IMR-90 (cell line): ENCODE measurements at regions not wholly inside any gene's neighbourhood (a gene's known extent, or its start where the extent isn't known, plus 50 kb on each side); places are given as distances from the start of the nearest gene placed in this dataset.

Source experiments
- ATAC-seq: fragments of 200-7000 bp; cut with Tn5 transposase; 2 replicates; pipeline ENCODE4 v1.9.1; 2020; ENCODE audit warnings: low read depth, mild to moderate bottlenecking, moderate library complexity
- BruUV-seq: library from RNA; stranded (reverse); fragments of 400-500 nt; replicated peaks from 2 replicates; lab custom pipeline; 2021; lab: Mats Ljungman, UMichigan
- CTCF ChIA-PET: fragments of 300-600 bp; formaldehyde crosslinking; extraction: SDS; loops from one replicate; lab custom pipeline; 2021; ENCODE audit warnings: antibody characterized with exemption; lab: Yijun Ruan, JAX
- POLR2A ChIA-PET: fragments of 300-600 bp; sonication (Branson Sonifier 250); formaldehyde crosslinking; loops from one replicate; lab custom pipeline; 2022; ENCODE audit warnings: antibody characterized with exemption; ENCODE audit not compliant: unreplicated experiment; lab: Charles Lee
- DNase-seq: peaks from one replicate; pipeline ENCODE4 v3.0.0; 2013
- H2AFZ ChIP-seq: replicated peaks from 2 replicates; pipeline ENCODE3; 2013; ENCODE audit warnings: low read length, mild to moderate bottlenecking; ENCODE audit not compliant: poor library complexity
- H2AK5ac ChIP-seq: 2 replicates; pipeline ENCODE4 v1.6.1; 2013; ENCODE audit warnings: low read depth, low read length, inconsistent platforms
- H2AK9ac ChIP-seq: replicated peaks from 2 replicates; pipeline ENCODE3; 2013; ENCODE audit warnings: mild to moderate bottlenecking, low read depth, low read length, moderate library complexity; ENCODE audit not compliant: poor library complexity
- H2BK120ac ChIP-seq: 2 replicates; pipeline ENCODE4 v1.6.1; 2013; ENCODE audit warnings: low read depth, low read length, inconsistent platforms
- H2BK15ac ChIP-seq: 3 replicates; pipeline ENCODE4 v1.6.1; 2013; ENCODE audit warnings: low read depth, low read length, inconsistent platforms
- H2BK20ac ChIP-seq: 2 replicates; pipeline ENCODE4 v1.6.1; 2013; ENCODE audit warnings: low read depth, mild to moderate bottlenecking, inconsistent platforms, low read length, moderate library complexity
- H2BK5ac ChIP-seq: 2 replicates; pipeline ENCODE4 v1.6.1; 2013; ENCODE audit warnings: mild to moderate bottlenecking, low read depth, low read length, inconsistent platforms; ENCODE audit not compliant: poor library complexity, severe bottlenecking
- H3K14ac ChIP-seq: replicated peaks from 2 replicates; pipeline ENCODE4 v1.6.1; 2013; ENCODE audit warnings: low read depth, low read length, inconsistent platforms
- H3K18ac ChIP-seq: 2 replicates; pipeline ENCODE4 v1.6.1; 2013; ENCODE audit warnings: low read depth, low read length, control low read depth
- H3K23ac ChIP-seq: 2 replicates; pipeline ENCODE4 v1.6.1; 2013; ENCODE audit warnings: low read depth, low read length, inconsistent platforms
- H3K27ac ChIP-seq: 2 replicates; pipeline ENCODE4 v1.5.1; 2013; ENCODE audit warnings: mild to moderate bottlenecking, control low read depth, low read length; ENCODE audit not compliant: insufficient read depth
- H3K27me3 ChIP-seq: 2 replicates; pipeline ENCODE4 v1.6.1; 2013; ENCODE audit warnings: low read length; ENCODE audit not compliant: control insufficient read depth, insufficient read depth
- H3K36me3 ChIP-seq: 2 replicates; pipeline ENCODE4 v1.6.1; 2013; ENCODE audit warnings: low read length, mixed read lengths; ENCODE audit not compliant: control insufficient read depth, insufficient read depth
- H3K4ac ChIP-seq: 2 replicates; pipeline ENCODE4 v1.6.1; 2013; ENCODE audit warnings: low read depth, low read length, inconsistent platforms
- H3K4me1 ChIP-seq: 2 replicates; pipeline ENCODE4 v1.6.1; 2013; ENCODE audit warnings: low read length, mixed read lengths; ENCODE audit not compliant: control insufficient read depth, insufficient read depth
- H3K4me2 ChIP-seq: 2 replicates; pipeline ENCODE4 v1.6.1; 2013; ENCODE audit warnings: low read depth, mild to moderate bottlenecking, control low read depth, low read length, moderate library complexity
- H3K4me3 ChIP-seq: 2 replicates; pipeline ENCODE4 v1.5.1; 2013; ENCODE audit warnings: low read depth, mild to moderate bottlenecking, control low read depth, low read length, moderate library complexity; ENCODE audit not compliant: insufficient read depth
- H3K56ac ChIP-seq: 2 replicates; pipeline ENCODE4 v1.6.1; 2013; ENCODE audit warnings: low read length, inconsistent platforms; ENCODE audit not compliant: insufficient read depth; ENCODE audit errors: extremely low read depth
- H3K79me1 ChIP-seq, 2 experiments: 2 replicates each; pipeline ENCODE4 v1.6.1; 2013; ENCODE audit warnings: low read length in 2 of 2, inconsistent platforms in 1 of 2, low read depth in 1 of 2
- H3K9ac ChIP-seq: 2 replicates; pipeline ENCODE4 v1.6.1; 2013; ENCODE audit warnings: low read depth, low read length, control low read depth
- H3K9me1 ChIP-seq: 2 replicates; pipeline ENCODE4 v1.6.1; 2013; ENCODE audit warnings: low read length, inconsistent platforms; ENCODE audit not compliant: insufficient read depth
- H3K9me3 ChIP-seq: 2 replicates; pipeline ENCODE4 v1.6.1; 2013; ENCODE audit warnings: low read length; ENCODE audit not compliant: control insufficient read depth, insufficient read depth
- H4K20me1 ChIP-seq: 2 replicates; pipeline ENCODE4 v1.6.1; 2013; ENCODE audit warnings: low read length, inconsistent platforms; ENCODE audit not compliant: insufficient read depth
- H4K5ac ChIP-seq: 2 replicates; pipeline ENCODE4 v1.6.1; 2013; ENCODE audit warnings: mild to moderate bottlenecking, low read depth, low read length, control low read depth
- H4K8ac ChIP-seq, 2 experiments: 2 replicates each; pipeline ENCODE4 v1.6.1; 2013; ENCODE audit warnings: low read depth in 2 of 2, low read length in 2 of 2, control low read depth in 1 of 2, inconsistent platforms in 1 of 2
- H4K91ac ChIP-seq: 2 replicates; pipeline ENCODE4 v1.6.1; 2013; ENCODE audit warnings: low read depth, low read length, inconsistent platforms; ENCODE audit not compliant: insufficient read depth
- BHLHE40 ChIP-seq: fragments of 150-350 bp; IDR thresholded peaks from 2 replicates; pipeline ENCODE4 v1.6.1; 2016; ENCODE audit warnings: mild to moderate bottlenecking, low read depth, low read length
- CEBPB ChIP-seq: IDR thresholded peaks from 2 replicates; pipeline ENCODE4 v1.6.1; 2012; ENCODE audit warnings: low read depth, low read length, improper control_type of control experiment
- CHD1 ChIP-seq: IDR thresholded peaks from 2 replicates; pipeline ENCODE4 v1.6.1; 2012; ENCODE audit warnings: low read depth, low read length, improper control_type of control experiment
- ELK1 ChIP-seq: fragments of 150-350 bp; IDR thresholded peaks from 2 replicates; pipeline ENCODE4 v1.6.1; 2016; ENCODE audit warnings: low read depth, mild to moderate bottlenecking, low read length, moderate library complexity, borderline replicate concordance
- FOS ChIP-seq: fragments of 150-350 bp; IDR thresholded peaks from 2 replicates; pipeline ENCODE4 v1.6.1; 2016; ENCODE audit warnings: low read depth, low read length
- MAFK ChIP-seq: IDR thresholded peaks from 2 replicates; pipeline ENCODE4 v1.6.1; 2012; ENCODE audit warnings: low read depth, low read length, improper control_type of control experiment
- MAZ ChIP-seq: IDR thresholded peaks from 2 replicates; pipeline ENCODE4 v1.6.1; 2012; ENCODE audit warnings: low read depth, mild to moderate bottlenecking, low read length, improper control_type of control experiment, moderate library complexity, borderline replicate concordance
- MXI1 ChIP-seq: IDR thresholded peaks from 2 replicates; pipeline ENCODE4 v1.6.1; 2012; ENCODE audit warnings: low read depth, mild to moderate bottlenecking, low read length, moderate library complexity, borderline replicate concordance
- NFE2L2 ChIP-seq: fragments of 150-350 bp; IDR thresholded peaks from 2 replicates; pipeline ENCODE4 v1.6.1; 2016; ENCODE audit warnings: low read depth, mild to moderate bottlenecking, low read length
- POLR2A ChIP-seq: IDR thresholded peaks from 2 replicates; pipeline ENCODE4 v1.6.1; 2012; ENCODE audit warnings: mild to moderate bottlenecking, low read depth, low read length
- RAD21 ChIP-seq: IDR thresholded peaks from 2 replicates; pipeline ENCODE4 v1.6.1; 2012; ENCODE audit warnings: low read length, improper control_type of control experiment
- RCOR1 ChIP-seq: IDR thresholded peaks from 2 replicates; pipeline ENCODE4 v1.6.1; 2012; ENCODE audit warnings: mild to moderate bottlenecking, low read length, improper control_type of control experiment; ENCODE audit not compliant: insufficient replicate concordance
- RFX5 ChIP-seq: IDR thresholded peaks from 2 replicates; pipeline ENCODE4 v1.8.0; 2012; ENCODE audit warnings: low read depth, mild to moderate bottlenecking, low read length, moderate library complexity
- SMC3 ChIP-seq: fragments of 150-350 bp; IDR thresholded peaks from 2 replicates; pipeline ENCODE4 v1.6.1; 2016; ENCODE audit warnings: low read depth, mild to moderate bottlenecking, antibody characterized with exemption, low read length, moderate library complexity
- WGBS, 2 experiments: methylation state at CpG; one replicate each; pipeline versions ENCODE4 v1.1.5 to v1.1.7; 2013; ENCODE audit warnings: missing lambda C conversion rate in 2 of 2; ENCODE audit not compliant: insufficient read length in 1 of 2; ENCODE audit errors: extremely low coverage in 2 of 2; 5-methylcytosine and 5-hydroxymethylcytosine counted together
- dilution Hi-C: fragments of 300-500 bp; cut with HindIII; formaldehyde crosslinking; loops from one replicate; pipeline ENCODE4 v1.14.3; 2018; ENCODE audit warnings: low sequenced_read_pairs; ENCODE audit not compliant: unreplicated experiment
- in situ Hi-C: fragments of 300-500 bp; cut with MboI; formaldehyde crosslinking; loops from 3 replicates; pipeline ENCODE4 v1.14.3; 2019; ENCODE audit warnings: low sequenced_read_pairs, inconsistent platforms, mixed read lengths
- intact Hi-C: fragments of 100-400 bp; cut with micrococcal nuclease; formaldehyde crosslinking; loops from 2 replicates; pipeline ENCODE4 v1.10.0; 2022
- TF ChIP-seq, protein P1 (sequence below): conservative IDR thresholded peaks from 2 replicates; pipeline ENCODE4 v1.5.1; 2012; ENCODE audit warnings: mild to moderate bottlenecking, low read depth, low read length, improper control_type of control experiment
- TF ChIP-seq, protein P2 (sequence below): fragments of 150-350 bp; IDR thresholded peaks from 2 replicates; pipeline ENCODE4 v1.6.1; 2017; ENCODE audit warnings: mild to moderate bottlenecking, antibody characterized with exemption, low read length, low read depth

- intact Hi-C loops (no loop called here), dilution Hi-C loops (no loop called here), in situ Hi-C loops (no loop called here)
- no peak overlapping the region for H3K4me2 ChIP-seq
- H3K4me1 ChIP-seq = no peaks in the 10 kb centered on the region
- no peaks in the 10 kb centered on the region for H3K9me3 ChIP-seq
- H2BK20ac ChIP-seq = no peak overlapping the region
- no peak for ATAC-seq
- no peak overlapping the region for H3K23ac ChIP-seq
- H3K79me1 ChIP-seq = no peaks in the 10 kb centered on the region
- no peak overlapping the region for H3K56ac ChIP-seq
- no peak overlapping the region for H2BK120ac ChIP-seq
- no peak overlapping the region for H3K4me3 ChIP-seq
- H3K9ac ChIP-seq = no peak overlapping the region
- H3K9me1 ChIP-seq = no peaks in the 10 kb centered on the region
- ChIA-PET CTCF (interaction anchor here (0.5 kb wide), 1 partner anchor 344 kb away, joined by 3 read pairs; no protein-coding TSS in a partner anchor), POLR2A (no interaction called here)
- no peak overlapping the region for H2BK5ac ChIP-seq
- H4K5ac ChIP-seq = no peak overlapping the region
- H4K91ac ChIP-seq = no peak overlapping the region
- no peak overlapping the region for H4K8ac ChIP-seq
- no peak overlapping the region for H2AK5ac ChIP-seq
- H3K27me3 ChIP-seq = peaks cover 2% of the 10 kb centered on the region; the same call in 1 of the 2 replicates
- no peak overlapping the region for H3K14ac ChIP-seq
- WGBS, 2 experiments = no CpG with 5 or more reads among the region's 3 CpGs
- no peaks in the 10 kb centered on the region for H4K20me1 ChIP-seq
- H3K4ac ChIP-seq = no peak overlapping the region
- no TSS peak for BruUV-seq
- no peak overlapping the region for H3K27ac ChIP-seq
- DNase-seq = no peak
- H3K36me3 ChIP-seq = no peaks in the 10 kb centered on the region
- H3K18ac ChIP-seq = no peak overlapping the region
- H2AK9ac ChIP-seq = no peak overlapping the region
- TF ChIP-seq CEBPB = no peak
- TF ChIP-seq MXI1 = no peak
- TF ChIP-seq FOS = no peak
- TF ChIP-seq RCOR1 = no peak
- no peak for TF ChIP-seq MAFK
- TF ChIP-seq NFE2L2 = no peak
- TF ChIP-seq SMC3 = no peak
- TF ChIP-seq, protein P1, sequence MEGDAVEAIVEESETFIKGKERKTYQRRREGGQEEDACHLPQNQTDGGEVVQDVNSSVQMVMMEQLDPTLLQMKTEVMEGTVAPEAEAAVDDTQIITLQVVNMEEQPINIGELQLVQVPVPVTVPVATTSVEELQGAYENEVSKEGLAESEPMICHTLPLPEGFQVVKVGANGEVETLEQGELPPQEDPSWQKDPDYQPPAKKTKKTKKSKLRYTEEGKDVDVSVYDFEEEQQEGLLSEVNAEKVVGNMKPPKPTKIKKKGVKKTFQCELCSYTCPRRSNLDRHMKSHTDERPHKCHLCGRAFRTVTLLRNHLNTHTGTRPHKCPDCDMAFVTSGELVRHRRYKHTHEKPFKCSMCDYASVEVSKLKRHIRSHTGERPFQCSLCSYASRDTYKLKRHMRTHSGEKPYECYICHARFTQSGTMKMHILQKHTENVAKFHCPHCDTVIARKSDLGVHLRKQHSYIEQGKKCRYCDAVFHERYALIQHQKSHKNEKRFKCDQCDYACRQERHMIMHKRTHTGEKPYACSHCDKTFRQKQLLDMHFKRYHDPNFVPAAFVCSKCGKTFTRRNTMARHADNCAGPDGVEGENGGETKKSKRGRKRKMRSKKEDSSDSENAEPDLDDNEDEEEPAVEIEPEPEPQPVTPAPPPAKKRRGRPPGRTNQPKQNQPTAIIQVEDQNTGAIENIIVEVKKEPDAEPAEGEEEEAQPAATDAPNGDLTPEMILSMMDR = no peak
- no peak for TF ChIP-seq RAD21
- TF ChIP-seq, protein P2, sequence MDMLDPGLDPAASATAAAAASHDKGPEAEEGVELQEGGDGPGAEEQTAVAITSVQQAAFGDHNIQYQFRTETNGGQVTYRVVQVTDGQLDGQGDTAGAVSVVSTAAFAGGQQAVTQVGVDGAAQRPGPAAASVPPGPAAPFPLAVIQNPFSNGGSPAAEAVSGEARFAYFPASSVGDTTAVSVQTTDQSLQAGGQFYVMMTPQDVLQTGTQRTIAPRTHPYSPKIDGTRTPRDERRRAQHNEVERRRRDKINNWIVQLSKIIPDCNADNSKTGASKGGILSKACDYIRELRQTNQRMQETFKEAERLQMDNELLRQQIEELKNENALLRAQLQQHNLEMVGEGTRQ = no peak
- TF ChIP-seq CHD1 = no peak
- TF ChIP-seq BHLHE40 = no peak
- no peak for TF ChIP-seq RFX5
- no peak for TF ChIP-seq MAZ
- TF ChIP-seq ELK1 = no peak
- no peak for TF ChIP-seq POLR2A
- no peak overlapping the region for H2AFZ ChIP-seq
- H2BK15ac ChIP-seq = no peak overlapping the region
Measured at GRCh38 chr17:13253733-13254410, 236.0 kb upstream of the ELAC2 start.
